Neural cell (in vitro differentiated cells): ENCODE measurements at regions not wholly inside any gene's neighbourhood (a gene's known extent, or its start where the extent isn't known, plus 50 kb on each side); places are given as distances from the start of the nearest gene placed in this dataset.

Experiments used
- H2AFZ ChIP-seq: fragments of 200-600, 300-800 bp; sonication (generic), shearing (Covaris generic); 2 replicates; pipeline ENCODE4 v1.6.0; 2014; ENCODE audit warnings: low read depth, mild to moderate bottlenecking, antibody characterized with exemption, low read length, moderate library complexity
- H3F3A ChIP-seq: fragments of 200-600 bp; shearing (Covaris generic); 2 replicates; pipeline ENCODE4 v1.6.1; 2016; ENCODE audit warnings: mild to moderate bottlenecking, moderate library complexity, mixed read lengths, antibody characterized with exemption, low read length; ENCODE audit not compliant: insufficient read depth, poor library complexity, severe bottlenecking
- H3K27ac ChIP-seq: fragments of 200-600, 300-800 bp; sonication (generic), shearing (Covaris generic); 2 replicates; pipeline ENCODE4 v1.5.1; 2014; ENCODE audit warnings: mild to moderate bottlenecking, low read length, moderate library complexity
- H3K27me3 ChIP-seq: fragments of 300-800, 200-600 bp; sonication (generic), shearing (Covaris generic); 2 replicates; pipeline ENCODE4 v1.6.0; 2014; ENCODE audit warnings: mild to moderate bottlenecking, low read depth, low read length, moderate library complexity; ENCODE audit not compliant: insufficient read depth
- H3K36me3 ChIP-seq: fragments of 300-800, 200-600 bp; sonication (generic), shearing (Covaris generic); 2 replicates; pipeline ENCODE4 v1.5.1; 2014; ENCODE audit warnings: mild to moderate bottlenecking, antibody characterized with exemption, low read length, moderate library complexity; ENCODE audit not compliant: insufficient read depth
- H3K4me2 ChIP-seq: fragments of 300-800, 200-600 bp; sonication (generic), shearing (Covaris generic); 2 replicates; pipeline ENCODE4 v1.6.0; 2014; ENCODE audit warnings: mild to moderate bottlenecking, low read length
- H3K4me3 ChIP-seq: fragments of 300-800, 200-600 bp; sonication (generic), shearing (Covaris generic); 2 replicates; pipeline ENCODE4 v1.5.1; 2014; ENCODE audit warnings: mild to moderate bottlenecking, low read length, moderate library complexity
- H3K79me2 ChIP-seq: fragments of 200-600 bp; shearing (Covaris generic); replicated peaks from 2 replicates; pipeline ENCODE4 v1.6.0; 2014; ENCODE audit warnings: mild to moderate bottlenecking, low read length, moderate library complexity; ENCODE audit not compliant: insufficient read depth
- H3K9ac ChIP-seq: fragments of 300-800, 200-600 bp; sonication (generic), shearing (Covaris generic); 2 replicates; pipeline ENCODE4 v1.6.1; 2016; ENCODE audit warnings: mild to moderate bottlenecking, low read length, mixed read lengths
- H3K9me2 ChIP-seq: fragments of 200-600 bp; shearing (Covaris generic); 2 replicates; pipeline ENCODE4 v1.6.1; 2016; ENCODE audit warnings: mild to moderate bottlenecking, low read length, mixed read lengths; ENCODE audit not compliant: insufficient read depth
- H3K9me3 ChIP-seq: fragments of 200-600, 300-800 bp; sonication (generic), shearing (Covaris generic); 2 replicates; pipeline ENCODE4 v1.6.1; 2016; ENCODE audit warnings: mild to moderate bottlenecking, mixed run types, low read length, moderate library complexity, mixed read lengths
- H4K20me1 ChIP-seq: fragments of 200-600 bp; shearing (Covaris generic); 2 replicates; pipeline ENCODE4 v1.6.1; 2016; ENCODE audit warnings: mild to moderate bottlenecking, mixed run types; ENCODE audit not compliant: insufficient read depth
- CTCF ChIP-seq: fragments of 450-650 bp; IDR thresholded peaks from 2 replicates; pipeline ENCODE4 v1.5.1; 2014; ENCODE audit warnings: antibody characterized with exemption, mild to moderate bottlenecking, moderate library complexity; ENCODE audit not compliant: poor library complexity, severe bottlenecking
- EP300 ChIP-seq: fragments of 450-650 bp; conservative IDR thresholded peaks from 2 replicates; pipeline ENCODE4 v1.6.1; 2014; ENCODE audit warnings: antibody characterized with exemption, mild to moderate bottlenecking, moderate library complexity; ENCODE audit not compliant: poor library complexity, severe bottlenecking
- EZH2 ChIP-seq: fragments of 200-600, 300-800 bp; shearing (Covaris generic), sonication (generic); IDR thresholded peaks from 2 replicates; pipeline ENCODE4 v1.6.1; 2014; ENCODE audit warnings: antibody characterized with exemption, low read length, borderline replicate concordance, mild to moderate bottlenecking; ENCODE audit not compliant: insufficient read depth, poor library complexity, severe bottlenecking
- MXI1 ChIP-seq: fragments of 450-650 bp; conservative IDR thresholded peaks from 2 replicates; pipeline ENCODE4 v1.6.1; 2014; ENCODE audit warnings: antibody characterized with exemption, mild to moderate bottlenecking; ENCODE audit not compliant: poor library complexity, severe bottlenecking
- POLR2AphosphoS5 ChIP-seq: IDR thresholded peaks from 2 replicates; pipeline ENCODE4 v1.6.1; 2012
- RAD21 ChIP-seq: fragments of 450-650 bp; conservative IDR thresholded peaks from 2 replicates; pipeline ENCODE4 v1.6.1; 2014; ENCODE audit warnings: antibody characterized with exemption, mild to moderate bottlenecking, moderate library complexity
- REST ChIP-seq: IDR thresholded peaks from 2 replicates; pipeline ENCODE4 v1.6.1; 2012; ENCODE audit warnings: borderline replicate concordance
- SMC3 ChIP-seq: fragments of 450-650 bp; conservative IDR thresholded peaks from 2 replicates; pipeline ENCODE4 v1.6.1; 2014; ENCODE audit warnings: antibody characterized with exemption, mild to moderate bottlenecking, moderate library complexity; ENCODE audit not compliant: poor library complexity
- TAF1 ChIP-seq: IDR thresholded peaks from 2 replicates; pipeline ENCODE4 v1.6.1; 2012; ENCODE audit warnings: low read depth

GRCh38 chr16:7103056-7103455 lies 229.6 kb upstream of the RBFOX1 start:
- Histone ChIP-seq H3K27me3 (no peaks in the 10 kb centered on the region), H3K9me3 (no peaks in the 10 kb centered on the region), H3K4me2 (no peak overlapping the region), H2AFZ (no peak overlapping the region), H3K9ac (no peak overlapping the region), H3F3A (no peaks in the 10 kb centered on the region), H3K79me2 (no peaks in the 10 kb centered on the region), H3K4me3 (no peak overlapping the region), H4K20me1 (no peaks in the 10 kb centered on the region), H3K9me2 (no peaks in the 10 kb centered on the region), H3K27ac (no peak overlapping the region), H3K36me3 (no peaks in the 10 kb centered on the region)
- TF ChIP-seq SMC3 (no peak), RAD21 (no peak), CTCF (no peak), MXI1 (no peak), EZH2 (no peak), REST (no peak)

GRCh38 chr16:7101054-7101453 lies 231.6 kb upstream of the RBFOX1 start:
- Histone ChIP-seq H3K4me2 (no peak overlapping the region), H3K9ac (no peak overlapping the region), H3F3A (no peaks in the 10 kb centered on the region), H3K4me3 (no peak overlapping the region), H2AFZ (no peak overlapping the region), H3K27me3 (no peaks in the 10 kb centered on the region), H4K20me1 (no peaks in the 10 kb centered on the region), H3K27ac (no peak overlapping the region), H3K36me3 (no peaks in the 10 kb centered on the region), H3K79me2 (no peaks in the 10 kb centered on the region), H3K9me2 (no peaks in the 10 kb centered on the region), H3K9me3 (no peaks in the 10 kb centered on the region)
- TF ChIP-seq EZH2 (no peak), EP300 (no peak), TAF1 (no peak), CTCF (no peak), SMC3 (no peak), POLR2AphosphoS5 (no peak), MXI1 (no peak), REST (no peak), RAD21 (no peak)
